ENCODE measurements at regions not wholly inside any gene's neighbourhood (a gene's known extent, or its start where the extent isn't known, plus 50 kb on each side); places are given as distances from the start of the nearest gene placed in this dataset.

GRCh38 chr1:209162651-209163050, 420.9 kb upstream of the CAMK1G start:
- TF ChIP-seq EP300 (IDR thresholded peaks at IDR 0.05; ENCODE audit: borderline replicate concordance) = no peak
- TF ChIP-seq, protein P1, sequence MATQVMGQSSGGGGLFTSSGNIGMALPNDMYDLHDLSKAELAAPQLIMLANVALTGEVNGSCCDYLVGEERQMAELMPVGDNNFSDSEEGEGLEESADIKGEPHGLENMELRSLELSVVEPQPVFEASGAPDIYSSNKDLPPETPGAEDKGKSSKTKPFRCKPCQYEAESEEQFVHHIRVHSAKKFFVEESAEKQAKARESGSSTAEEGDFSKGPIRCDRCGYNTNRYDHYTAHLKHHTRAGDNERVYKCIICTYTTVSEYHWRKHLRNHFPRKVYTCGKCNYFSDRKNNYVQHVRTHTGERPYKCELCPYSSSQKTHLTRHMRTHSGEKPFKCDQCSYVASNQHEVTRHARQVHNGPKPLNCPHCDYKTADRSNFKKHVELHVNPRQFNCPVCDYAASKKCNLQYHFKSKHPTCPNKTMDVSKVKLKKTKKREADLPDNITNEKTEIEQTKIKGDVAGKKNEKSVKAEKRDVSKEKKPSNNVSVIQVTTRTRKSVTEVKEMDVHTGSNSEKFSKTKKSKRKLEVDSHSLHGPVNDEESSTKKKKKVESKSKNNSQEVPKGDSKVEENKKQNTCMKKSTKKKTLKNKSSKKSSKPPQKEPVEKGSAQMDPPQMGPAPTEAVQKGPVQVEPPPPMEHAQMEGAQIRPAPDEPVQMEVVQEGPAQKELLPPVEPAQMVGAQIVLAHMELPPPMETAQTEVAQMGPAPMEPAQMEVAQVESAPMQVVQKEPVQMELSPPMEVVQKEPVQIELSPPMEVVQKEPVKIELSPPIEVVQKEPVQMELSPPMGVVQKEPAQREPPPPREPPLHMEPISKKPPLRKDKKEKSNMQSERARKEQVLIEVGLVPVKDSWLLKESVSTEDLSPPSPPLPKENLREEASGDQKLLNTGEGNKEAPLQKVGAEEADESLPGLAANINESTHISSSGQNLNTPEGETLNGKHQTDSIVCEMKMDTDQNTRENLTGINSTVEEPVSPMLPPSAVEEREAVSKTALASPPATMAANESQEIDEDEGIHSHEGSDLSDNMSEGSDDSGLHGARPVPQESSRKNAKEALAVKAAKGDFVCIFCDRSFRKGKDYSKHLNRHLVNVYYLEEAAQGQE (IDR thresholded peaks at IDR 0.05; ENCODE audit: low read depth) = no peak
- TF ChIP-seq TEAD4 (IDR thresholded peaks at IDR 0.05) = no peak
- no peak for TF ChIP-seq FOXM1 (IDR thresholded peaks at IDR 0.05; ENCODE audit: borderline replicate concordance, low read depth)
- TF ChIP-seq RAD21 (IDR thresholded peaks at IDR 0.05; ENCODE audit: low read depth) = no peak
- TF ChIP-seq CEBPB (IDR thresholded peaks at IDR 0.05) = no peak
- TF ChIP-seq MAX (IDR thresholded peaks at IDR 0.05) = no peak
- TF ChIP-seq YY1 (IDR thresholded peaks at IDR 0.05; ENCODE audit: low read depth) = no peak
- TF ChIP-seq TAF1 (IDR thresholded peaks at IDR 0.05; ENCODE audit: low read depth) = no peak
- no peak for TF ChIP-seq NFIC (IDR thresholded peaks at IDR 0.05)
- TF ChIP-seq TCF12 (IDR thresholded peaks at IDR 0.05; ENCODE audit: low read depth) = no peak
- no peak for TF ChIP-seq EGR1 (IDR thresholded peaks at IDR 0.05)
- TF ChIP-seq, protein P2, sequence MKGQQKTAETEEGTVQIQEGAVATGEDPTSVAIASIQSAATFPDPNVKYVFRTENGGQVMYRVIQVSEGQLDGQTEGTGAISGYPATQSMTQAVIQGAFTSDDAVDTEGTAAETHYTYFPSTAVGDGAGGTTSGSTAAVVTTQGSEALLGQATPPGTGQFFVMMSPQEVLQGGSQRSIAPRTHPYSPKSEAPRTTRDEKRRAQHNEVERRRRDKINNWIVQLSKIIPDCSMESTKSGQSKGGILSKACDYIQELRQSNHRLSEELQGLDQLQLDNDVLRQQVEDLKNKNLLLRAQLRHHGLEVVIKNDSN (IDR thresholded peaks at IDR 0.05) = no peak

Measured in Ishikawa (cell line).